AG04450 (cell line): ENCODE measurements at regions not wholly inside any gene's neighbourhood (a gene's known extent, or its start where the extent isn't known, plus 50 kb on each side); places are given as distances from the start of the nearest gene placed in this dataset.

ENCODE experiments used
- CTCF ChIA-PET: fragments of 300-600, 350-600 bp; formaldehyde crosslinking; extraction: SDS; loops from one replicate; lab custom pipeline; 2022; ENCODE audit warnings: antibody characterized with exemption, inconsistent platforms; lab: Charles Lee
- POLR2A ChIA-PET: fragments of 350-600 bp; formaldehyde crosslinking; extraction: SDS; loops from one replicate; lab custom pipeline; 2021; ENCODE audit warnings: antibody characterized with exemption, inconsistent platforms; lab: Yijun Ruan, JAX
- DNase-seq: peaks from one replicate; pipeline ENCODE4 v3.0.0-alpha.2; 2011; ENCODE audit warnings: low read depth, low spot score
- H3K27ac ChIP-seq: one replicate; pipeline ENCODE4 v1.5.1; 2012; ENCODE audit warnings: low read depth, low read length, control low read depth
- H3K27me3 ChIP-seq: one replicate; pipeline ENCODE4 v1.6.0; 2012; ENCODE audit warnings: low read length; ENCODE audit not compliant: control insufficient read depth, insufficient read depth
- H3K4me3 ChIP-seq: 2 replicates; pipeline ENCODE4 v1.5.1; 2011; ENCODE audit warnings: mild to moderate bottlenecking, low read depth, low read length, control low read depth
- H3K9me3 ChIP-seq: 2 replicates; pipeline ENCODE4 v1.5.1; 2012; ENCODE audit warnings: low read length; ENCODE audit not compliant: control insufficient read depth, insufficient read depth
- CTCF ChIP-seq: IDR thresholded peaks from 2 replicates; pipeline ENCODE4 v1.5.1; 2011; ENCODE audit warnings: low read depth, low read length, control low read depth, inconsistent platforms

GRCh38 chr3:130834476-130834875, 59.4 kb upstream of the ATP2C1 start:
- ChIA-PET POLR2A (no interaction called here), CTCF (no interaction called here)
- TF ChIP-seq CTCF = no peak
- Histone ChIP-seq H3K9me3 (no peaks in the 10 kb centered on the region), H3K27ac (no peak overlapping the region), H3K4me3 (no peak overlapping the region), H3K27me3 (no peaks in the 10 kb centered on the region)
- DNase-seq = no peak

DNA sequence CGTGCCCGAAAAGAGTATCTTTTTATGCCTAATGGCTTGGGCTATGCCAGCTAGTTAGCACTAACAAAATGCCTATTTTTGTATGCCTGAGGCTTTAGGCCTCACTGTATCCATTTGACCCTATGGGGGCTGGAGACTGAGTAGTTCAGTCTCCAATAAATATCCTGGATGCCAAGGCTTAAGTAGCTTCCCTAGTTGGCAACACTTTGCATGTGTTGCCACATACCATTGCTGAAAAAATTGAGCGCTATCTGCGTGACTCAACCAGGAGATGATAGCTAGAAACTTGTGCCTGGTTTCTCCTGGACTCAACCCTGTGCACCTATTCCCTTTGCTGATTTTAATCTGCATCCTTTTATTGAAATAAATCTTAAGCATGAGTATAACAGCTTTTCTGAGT, 58.4 kb upstream of the ATP2C1 start:
- no peak for TF ChIP-seq CTCF
- DNase-seq = no peak
- Histone ChIP-seq H3K9me3 (no peaks in the 10 kb centered on the region), H3K27me3 (no peaks in the 10 kb centered on the region), H3K4me3 (no peak overlapping the region), H3K27ac (no peak overlapping the region)
- ChIA-PET CTCF (no interaction called here), POLR2A (no interaction called here)

DNA sequence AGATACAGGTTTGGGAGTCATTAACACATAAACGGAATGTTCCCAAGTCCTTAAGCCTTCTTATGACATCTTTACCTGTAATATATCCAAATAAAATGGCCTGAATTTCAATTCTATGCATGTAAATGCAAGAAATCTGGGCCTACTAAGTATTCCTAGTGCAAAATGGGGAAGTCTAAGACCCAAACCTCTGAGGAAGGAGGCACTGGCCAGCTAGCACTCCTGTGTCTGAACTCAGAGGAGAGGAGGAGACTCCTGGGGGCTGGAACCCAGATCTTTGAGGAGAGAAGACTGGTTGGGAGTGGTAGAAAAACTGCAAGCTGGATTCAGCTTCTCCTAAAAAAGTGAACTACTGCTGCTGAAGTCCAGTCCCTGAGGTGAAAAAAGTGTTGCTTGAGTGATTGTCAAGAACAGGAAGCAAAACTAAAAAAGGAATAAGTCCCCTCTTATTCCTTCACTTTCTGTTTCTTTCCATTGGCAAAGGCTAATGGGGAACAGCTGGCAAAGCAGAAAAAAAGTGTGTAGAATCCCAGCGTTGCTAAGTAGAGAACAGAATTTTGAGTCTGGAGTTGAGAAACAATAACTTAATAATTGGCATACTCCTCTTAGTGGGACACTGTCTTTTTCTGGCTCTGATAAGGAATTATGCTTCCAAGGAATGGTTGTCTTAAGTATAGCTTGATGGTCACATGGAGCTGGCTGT, 54.8 kb upstream of the ATP2C1 start:
- ChIA-PET CTCF (no interaction called here), POLR2A (no interaction called here)
- Histone ChIP-seq H3K27me3 (no peaks in the 10 kb centered on the region), H3K27ac (no peak overlapping the region), H3K4me3 (no peak overlapping the region), H3K9me3 (no peaks in the 10 kb centered on the region)
- TF ChIP-seq CTCF = no peak
- no peak for DNase-seq

- DNase-seq = no peak
- CTCF ChIA-PET = no interaction called here
- Histone ChIP-seq H3K27ac (no peak overlapping the region), H3K9me3 (no peaks in the 10 kb centered on the region), H3K27me3 (no peaks in the 10 kb centered on the region), H3K4me3 (no peak overlapping the region)
- POLR2A ChIA-PET = no interaction called here
- no peak for TF ChIP-seq CTCF
These were observed 54.1 kb upstream of the ATP2C1 start for GRCh38 chr3:130839813-130840212.

DNA sequence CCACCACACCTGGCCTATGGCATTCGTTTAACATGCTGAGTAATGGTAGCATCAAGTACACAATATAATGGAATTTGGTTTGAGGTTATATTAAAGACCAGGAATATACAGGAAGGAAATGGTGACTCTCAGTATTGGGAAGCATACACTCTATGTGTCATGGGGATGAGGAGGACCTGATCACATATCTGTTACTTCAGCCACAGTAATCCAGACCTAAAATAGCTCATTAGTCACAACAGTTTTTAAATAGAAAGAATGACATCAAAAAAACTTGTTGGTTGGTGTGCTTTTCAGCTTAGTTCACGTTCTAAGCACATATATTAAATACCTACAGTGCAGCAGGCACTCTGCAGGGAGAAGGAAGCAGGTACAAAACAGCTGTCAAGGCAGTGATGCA, 52.5 kb upstream of the ATP2C1 start:
- H3K9me3 ChIP-seq = no peaks in the 10 kb centered on the region
- ChIA-PET POLR2A (no interaction called here), CTCF (interaction anchor here (0.7 kb wide), 1 partner anchor 162 kb away, joined by 3 read pairs; no protein-coding TSS in a partner anchor)
- H3K27me3 ChIP-seq = peaks cover 4% of the 10 kb centered on the region
- no peak overlapping the region for H3K27ac ChIP-seq
- no peak for DNase-seq
- H3K4me3 ChIP-seq = no peak overlapping the region
- no peak for TF ChIP-seq CTCF
